GM23338 (cell line): ENCODE measurements at regions not wholly inside any gene's neighbourhood (a gene's known extent, or its start where the extent isn't known, plus 50 kb on each side); places are given as distances from the start of the nearest gene placed in this dataset.

Experiments
- ATAC-seq: fragments of 200-7000 bp; cut with Tn5 transposase; 3 replicates; pipeline ENCODE4 v1.9.1; 2020
- DNase-seq: peaks from one replicate; pipeline ENCODE4 v3.0.0-alpha.2; 2015; ENCODE audit warnings: low spot score
- H2AFZ ChIP-seq: fragments of 200-600 bp; sonication (generic); 2 replicates; pipeline ENCODE4 v1.8.0; 2016; ENCODE audit warnings: antibody characterized with exemption, mild to moderate bottlenecking, moderate library complexity
- H3F3A ChIP-seq: fragments of 200-600 bp; sonication (generic); replicated peaks from 2 replicates; pipeline ENCODE4 v1.8.0; 2017; ENCODE audit warnings: antibody characterized with exemption, mixed run types, low read depth
- H3K27ac ChIP-seq: fragments of 200-600 bp; sonication (generic); 2 replicates; pipeline ENCODE4 v1.6.1; 2016; ENCODE audit warnings: low read depth
- H3K27me3 ChIP-seq: fragments of 200-600 bp; sonication (generic); 2 replicates; pipeline ENCODE4 v1.8.0; 2016; ENCODE audit warnings: mild to moderate bottlenecking, mixed run types, moderate library complexity; ENCODE audit not compliant: insufficient read depth
- H3K36me3 ChIP-seq: fragments of 200-600 bp; sonication (generic); 2 replicates; pipeline ENCODE4 v1.8.0; 2016; ENCODE audit warnings: mild to moderate bottlenecking; ENCODE audit not compliant: insufficient read depth
- H3K4me1 ChIP-seq: fragments of 200-600 bp; sonication (generic); 2 replicates; pipeline ENCODE4 v1.8.0; 2016; ENCODE audit warnings: mild to moderate bottlenecking, moderate library complexity; ENCODE audit not compliant: insufficient read depth
- H3K4me2 ChIP-seq: fragments of 200-600 bp; sonication (generic); 2 replicates; pipeline ENCODE4 v1.7.1; 2017; ENCODE audit warnings: mixed run types
- H3K4me3 ChIP-seq: fragments of 200-600 bp; sonication (generic); 2 replicates; pipeline ENCODE4 v1.6.1; 2016; ENCODE audit warnings: mixed run types
- H3K79me2 ChIP-seq: fragments of 200-600 bp; sonication (generic); replicated peaks from 2 replicates; pipeline ENCODE4 v1.8.0; 2017; ENCODE audit warnings: mild to moderate bottlenecking; ENCODE audit not compliant: insufficient read depth
- H3K9me2 ChIP-seq: fragments of 200-600 bp; sonication (generic); 2 replicates; pipeline ENCODE4 v1.8.0; 2017; ENCODE audit not compliant: insufficient read depth
- H4K20me1 ChIP-seq: fragments of 200-600 bp; sonication (generic); replicated peaks from 2 replicates; pipeline ENCODE4 v1.8.0; 2017; ENCODE audit warnings: mild to moderate bottlenecking; ENCODE audit not compliant: insufficient read depth
- H3K27ac Mint-ChIP-seq: 2 replicates; pipeline ENCODE4 v1.8.0; 2020; ENCODE audit warnings: inconsistent platforms, mild to moderate bottlenecking, moderate library complexity, mixed read lengths
- H3K27me3 Mint-ChIP-seq: 3 replicates; pipeline ENCODE4 v1.8.0; 2022; ENCODE audit warnings: low read depth, mild to moderate bottlenecking, moderate library complexity, mixed read lengths, inconsistent platforms; ENCODE audit not compliant: insufficient read depth, poor library complexity
- H3K36me3 Mint-ChIP-seq: 3 replicates; pipeline ENCODE4 v1.8.0; 2021; ENCODE audit warnings: low read depth, mild to moderate bottlenecking, inconsistent platforms, moderate library complexity, mixed read lengths
- H3K4me1 Mint-ChIP-seq: 3 replicates; pipeline ENCODE4 v1.8.0; 2020; ENCODE audit warnings: mild to moderate bottlenecking, inconsistent platforms, mixed read lengths
- H3K4me3 Mint-ChIP-seq: 3 replicates; pipeline ENCODE4 v1.8.0; 2021; ENCODE audit warnings: moderate library complexity, mild to moderate bottlenecking, inconsistent platforms, mixed read lengths
- H3K9me3 Mint-ChIP-seq: 3 replicates; pipeline ENCODE4 v1.8.0; 2020; ENCODE audit warnings: moderate library complexity, mild to moderate bottlenecking, inconsistent platforms, mixed read lengths
- CREB1 ChIP-seq: fragments of 250-450 bp; sonication (Bioruptor Pico); IDR thresholded peaks from 2 replicates; pipeline ENCODE4 v1.5.0; 2020; ENCODE audit warnings: low read depth, mild to moderate bottlenecking, moderate library complexity
- ETS1 ChIP-seq: IDR thresholded peaks from 2 replicates; pipeline ENCODE4 v1.6.1; 2016; ENCODE audit warnings: antibody characterized with exemption
- EZH2 ChIP-seq: fragments of 200-600 bp; sonication (generic); IDR thresholded peaks from one replicate; pipeline ENCODE4 v1.8.0; 2017; ENCODE audit warnings: antibody characterized with exemption, mild to moderate bottlenecking, low read depth; ENCODE audit not compliant: unreplicated experiment
- JUNB ChIP-seq: IDR thresholded peaks from one replicate; pipeline ENCODE4 v1.6.1; 2016; ENCODE audit warnings: antibody characterized with exemption; ENCODE audit not compliant: unreplicated experiment
- NANOG ChIP-seq: IDR thresholded peaks from 2 replicates; pipeline ENCODE4 v1.6.1; 2016; ENCODE audit warnings: antibody characterized with exemption, borderline replicate concordance
- POLR2AphosphoS5 ChIP-seq: IDR thresholded peaks from 2 replicates; pipeline ENCODE4 v1.6.1; 2016; ENCODE audit warnings: antibody characterized with exemption, low read depth
- STAT1 ChIP-seq: IDR thresholded peaks from one replicate; pipeline ENCODE4 v1.6.1; 2016; ENCODE audit warnings: antibody characterized with exemption; ENCODE audit not compliant: unreplicated experiment
- ZNF331 ChIP-seq: fragments of 250-450 bp; sonication (Bioruptor Pico); IDR thresholded peaks from 2 replicates; pipeline ENCODE4 v1.5.0; 2020; ENCODE audit warnings: low read depth, mild to moderate bottlenecking, moderate library complexity
- TF ChIP-seq, protein P1 (sequence below): fragments of 250-450 bp; sonication (Bioruptor Pico); IDR thresholded peaks from 2 replicates; pipeline ENCODE4 v1.5.0; 2020; ENCODE audit warnings: mild to moderate bottlenecking, moderate library complexity
- TF ChIP-seq, protein P2 (sequence below), 2 experiments: fragments of 200-600 bp in 1 of 2; sonication (generic) in 1 of 2; conservative IDR thresholded peaks; 2 replicates each; pipeline versions ENCODE4 v1.5.1 to v1.6.1; 2016 to 2017; ENCODE audit warnings: antibody characterized with exemption in 2 of 2, low read depth in 2 of 2, mild to moderate bottlenecking in 2 of 2, moderate library complexity in 1 of 2

DNA sequence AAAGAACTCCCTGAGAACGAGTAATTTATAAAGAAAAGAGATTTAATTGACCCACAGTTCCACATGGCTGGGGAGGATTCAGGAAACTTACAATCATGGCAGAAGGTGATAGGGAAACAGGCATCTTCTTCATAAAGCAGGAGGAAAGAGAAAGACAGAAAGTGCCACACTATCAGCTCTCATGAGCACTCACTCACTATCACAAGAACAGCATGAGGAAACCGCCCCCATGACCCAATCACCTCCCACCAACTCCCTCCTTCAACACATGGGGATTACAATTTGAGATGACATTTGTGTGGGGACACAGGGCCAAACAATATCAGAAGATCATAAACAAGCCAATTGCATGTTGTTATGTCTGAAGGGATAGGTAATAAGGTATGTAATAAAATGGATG is 935.9 kb upstream of the COX7C start:
- H3K4me3 Mint-ChIP-seq = no peak overlapping the region
- no peaks in the 10 kb centered on the region for H3K27me3 ChIP-seq
- no peak overlapping the region for H3K4me2 ChIP-seq
- no peak overlapping the region for H2AFZ ChIP-seq
- H3F3A ChIP-seq = no peaks in the 10 kb centered on the region
- H3K79me2 ChIP-seq = no peaks in the 10 kb centered on the region
- no peaks in the 10 kb centered on the region for H3K4me1 ChIP-seq
- H3K36me3 Mint-ChIP-seq = no peaks in the 10 kb centered on the region
- H3K9me2 ChIP-seq = no peaks in the 10 kb centered on the region
- no peaks in the 10 kb centered on the region for H4K20me1 ChIP-seq
- H3K4me1 Mint-ChIP-seq = no peaks in the 10 kb centered on the region
- H3K27ac Mint-ChIP-seq = no peak overlapping the region
- no peak overlapping the region for H3K4me3 ChIP-seq
- no peak overlapping the region for H3K27ac ChIP-seq
- no peak for ATAC-seq
- H3K36me3 ChIP-seq = no peaks in the 10 kb centered on the region
- DNase-seq = no peak
- no peak for TF ChIP-seq POLR2AphosphoS5
- no peak for TF ChIP-seq CREB1 (CRISPR knock-in tag)
- TF ChIP-seq STAT1 = no peak
- no peak for TF ChIP-seq ZNF331 (CRISPR knock-in tag)
- TF ChIP-seq NANOG = no peak
- no peak for TF ChIP-seq JUNB
- H3K27me3 Mint-ChIP-seq = no peaks in the 10 kb centered on the region
- H3K9me3 Mint-ChIP-seq = no peaks in the 10 kb centered on the region

DNA sequence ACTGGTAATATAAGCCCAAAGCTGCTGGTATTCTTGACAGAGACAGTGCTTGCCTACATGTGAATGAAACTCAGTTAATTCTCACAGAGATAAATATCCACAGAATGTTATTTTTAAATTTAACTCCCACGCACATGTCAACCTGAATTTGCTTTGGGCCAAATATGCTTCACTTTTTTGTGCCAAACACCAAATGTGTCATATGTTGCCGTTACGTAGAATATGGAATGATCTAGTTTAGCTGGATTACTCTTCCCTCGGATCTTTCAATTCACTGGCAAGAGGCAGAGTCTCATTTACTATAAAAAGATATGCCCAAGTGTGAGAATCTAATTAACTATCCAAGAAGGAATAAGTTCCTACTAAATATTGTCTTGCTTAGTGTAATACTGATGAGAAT is 933.4 kb upstream of the COX7C start:
- H3K79me2 ChIP-seq = no peaks in the 10 kb centered on the region
- no peaks in the 10 kb centered on the region for H3K9me3 Mint-ChIP-seq
- no peaks in the 10 kb centered on the region for H3K27me3 ChIP-seq
- no peaks in the 10 kb centered on the region for H3K4me1 ChIP-seq
- no peaks in the 10 kb centered on the region for H3F3A ChIP-seq
- H3K27me3 Mint-ChIP-seq = no peaks in the 10 kb centered on the region
- no peak for ATAC-seq
- no peaks in the 10 kb centered on the region for H3K9me2 ChIP-seq
- no peak overlapping the region for H3K4me3 Mint-ChIP-seq
- no peaks in the 10 kb centered on the region for H4K20me1 ChIP-seq
- H3K36me3 Mint-ChIP-seq = no peaks in the 10 kb centered on the region
- H3K27ac Mint-ChIP-seq = no peak overlapping the region
- H2AFZ ChIP-seq = no peak overlapping the region
- no peak for DNase-seq
- no peak overlapping the region for H3K4me3 ChIP-seq
- no peaks in the 10 kb centered on the region for H3K4me1 Mint-ChIP-seq
- H3K36me3 ChIP-seq = no peaks in the 10 kb centered on the region
- no peak overlapping the region for H3K4me2 ChIP-seq
- H3K27ac ChIP-seq = no peak overlapping the region
- no peak for TF ChIP-seq ZNF331 (CRISPR knock-in tag)
- TF ChIP-seq, protein P1, sequence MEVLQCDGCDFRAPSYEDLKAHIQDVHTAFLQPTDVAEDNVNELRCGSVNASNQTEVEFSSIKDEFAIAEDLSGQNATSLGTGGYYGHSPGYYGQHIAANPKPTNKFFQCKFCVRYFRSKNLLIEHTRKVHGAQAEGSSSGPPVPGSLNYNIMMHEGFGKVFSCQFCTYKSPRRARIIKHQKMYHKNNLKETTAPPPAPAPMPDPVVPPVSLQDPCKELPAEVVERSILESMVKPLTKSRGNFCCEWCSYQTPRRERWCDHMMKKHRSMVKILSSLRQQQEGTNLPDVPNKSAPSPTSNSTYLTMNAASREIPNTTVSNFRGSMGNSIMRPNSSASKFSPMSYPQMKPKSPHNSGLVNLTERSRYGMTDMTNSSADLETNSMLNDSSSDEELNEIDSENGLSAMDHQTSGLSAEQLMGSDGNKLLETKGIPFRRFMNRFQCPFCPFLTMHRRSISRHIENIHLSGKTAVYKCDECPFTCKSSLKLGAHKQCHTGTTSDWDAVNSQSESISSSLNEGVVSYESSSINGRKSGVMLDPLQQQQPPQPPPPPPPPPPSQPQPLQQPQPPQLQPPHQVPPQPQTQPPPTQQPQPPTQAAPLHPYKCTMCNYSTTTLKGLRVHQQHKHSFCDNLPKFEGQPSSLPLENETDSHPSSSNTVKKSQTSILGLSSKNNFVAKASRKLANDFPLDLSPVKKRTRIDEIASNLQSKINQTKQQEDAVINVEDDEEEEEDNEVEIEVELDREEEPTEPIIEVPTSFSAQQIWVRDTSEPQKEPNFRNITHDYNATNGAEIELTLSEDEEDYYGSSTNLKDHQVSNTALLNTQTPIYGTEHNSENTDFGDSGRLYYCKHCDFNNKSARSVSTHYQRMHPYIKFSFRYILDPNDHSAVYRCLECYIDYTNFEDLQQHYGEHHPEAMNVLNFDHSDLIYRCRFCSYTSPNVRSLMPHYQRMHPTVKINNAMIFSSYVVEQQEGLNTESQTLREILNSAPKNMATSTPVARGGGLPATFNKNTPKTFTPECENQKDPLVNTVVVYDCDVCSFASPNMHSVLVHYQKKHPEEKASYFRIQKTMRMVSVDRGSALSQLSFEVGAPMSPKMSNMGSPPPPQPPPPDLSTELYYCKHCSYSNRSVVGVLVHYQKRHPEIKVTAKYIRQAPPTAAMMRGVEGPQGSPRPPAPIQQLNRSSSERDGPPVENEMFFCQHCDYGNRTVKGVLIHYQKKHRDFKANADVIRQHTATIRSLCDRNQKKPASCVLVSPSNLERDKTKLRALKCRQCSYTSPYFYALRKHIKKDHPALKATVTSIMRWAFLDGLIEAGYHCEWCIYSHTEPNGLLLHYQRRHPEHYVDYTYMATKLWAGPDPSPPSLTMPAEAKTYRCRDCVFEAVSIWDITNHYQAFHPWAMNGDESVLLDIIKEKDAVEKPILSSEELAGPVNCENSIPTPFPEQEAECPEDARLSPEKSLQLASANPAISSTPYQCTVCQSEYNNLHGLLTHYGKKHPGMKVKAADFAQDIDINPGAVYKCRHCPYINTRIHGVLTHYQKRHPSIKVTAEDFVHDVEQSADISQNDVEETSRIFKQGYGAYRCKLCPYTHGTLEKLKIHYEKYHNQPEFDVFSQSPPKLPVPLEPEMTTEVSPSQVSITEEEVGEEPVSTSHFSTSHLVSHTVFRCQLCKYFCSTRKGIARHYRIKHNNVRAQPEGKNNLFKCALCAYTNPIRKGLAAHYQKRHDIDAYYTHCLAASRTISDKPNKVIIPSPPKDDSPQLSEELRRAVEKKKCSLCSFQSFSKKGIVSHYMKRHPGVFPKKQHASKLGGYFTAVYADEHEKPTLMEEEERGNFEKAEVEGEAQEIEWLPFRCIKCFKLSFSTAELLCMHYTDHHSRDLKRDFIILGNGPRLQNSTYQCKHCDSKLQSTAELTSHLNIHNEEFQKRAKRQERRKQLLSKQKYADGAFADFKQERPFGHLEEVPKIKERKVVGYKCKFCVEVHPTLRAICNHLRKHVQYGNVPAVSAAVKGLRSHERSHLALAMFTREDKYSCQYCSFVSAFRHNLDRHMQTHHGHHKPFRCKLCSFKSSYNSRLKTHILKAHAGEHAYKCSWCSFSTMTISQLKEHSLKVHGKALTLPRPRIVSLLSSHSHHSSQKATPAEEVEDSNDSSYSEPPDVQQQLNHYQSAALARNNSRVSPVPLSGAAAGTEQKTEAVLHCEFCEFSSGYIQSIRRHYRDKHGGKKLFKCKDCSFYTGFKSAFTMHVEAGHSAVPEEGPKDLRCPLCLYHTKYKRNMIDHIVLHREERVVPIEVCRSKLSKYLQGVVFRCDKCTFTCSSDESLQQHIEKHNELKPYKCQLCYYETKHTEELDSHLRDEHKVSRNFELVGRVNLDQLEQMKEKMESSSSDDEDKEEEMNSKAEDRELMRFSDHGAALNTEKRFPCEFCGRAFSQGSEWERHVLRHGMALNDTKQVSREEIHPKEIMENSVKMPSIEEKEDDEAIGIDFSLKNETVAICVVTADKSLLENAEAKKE (CRISPR knock-in tag) = no peak
- TF ChIP-seq ETS1 = no peak
- no peak for TF ChIP-seq EZH2
- no peak for TF ChIP-seq NANOG
- no peak for TF ChIP-seq JUNB
- no peak for TF ChIP-seq STAT1
- TF ChIP-seq POLR2AphosphoS5 = no peak
- no peak for TF ChIP-seq CREB1 (CRISPR knock-in tag)
- TF ChIP-seq, protein P2, sequence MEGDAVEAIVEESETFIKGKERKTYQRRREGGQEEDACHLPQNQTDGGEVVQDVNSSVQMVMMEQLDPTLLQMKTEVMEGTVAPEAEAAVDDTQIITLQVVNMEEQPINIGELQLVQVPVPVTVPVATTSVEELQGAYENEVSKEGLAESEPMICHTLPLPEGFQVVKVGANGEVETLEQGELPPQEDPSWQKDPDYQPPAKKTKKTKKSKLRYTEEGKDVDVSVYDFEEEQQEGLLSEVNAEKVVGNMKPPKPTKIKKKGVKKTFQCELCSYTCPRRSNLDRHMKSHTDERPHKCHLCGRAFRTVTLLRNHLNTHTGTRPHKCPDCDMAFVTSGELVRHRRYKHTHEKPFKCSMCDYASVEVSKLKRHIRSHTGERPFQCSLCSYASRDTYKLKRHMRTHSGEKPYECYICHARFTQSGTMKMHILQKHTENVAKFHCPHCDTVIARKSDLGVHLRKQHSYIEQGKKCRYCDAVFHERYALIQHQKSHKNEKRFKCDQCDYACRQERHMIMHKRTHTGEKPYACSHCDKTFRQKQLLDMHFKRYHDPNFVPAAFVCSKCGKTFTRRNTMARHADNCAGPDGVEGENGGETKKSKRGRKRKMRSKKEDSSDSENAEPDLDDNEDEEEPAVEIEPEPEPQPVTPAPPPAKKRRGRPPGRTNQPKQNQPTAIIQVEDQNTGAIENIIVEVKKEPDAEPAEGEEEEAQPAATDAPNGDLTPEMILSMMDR (conservative IDR thresholded peaks at IDR 0.05; ENCODE audit: low read depth in 2 of 2) = no peak
